ENCODE measurements at regions not wholly inside any gene's neighbourhood (a gene's known extent, or its start where the extent isn't known, plus 50 kb on each side); places are given as distances from the start of the nearest gene placed in this dataset.
"Not testable (repeated sequence)": the region's sequence is repeated elsewhere in the genome, so short reads cannot be mapped to it uniquely, and the experiment has no call there.

DNA sequence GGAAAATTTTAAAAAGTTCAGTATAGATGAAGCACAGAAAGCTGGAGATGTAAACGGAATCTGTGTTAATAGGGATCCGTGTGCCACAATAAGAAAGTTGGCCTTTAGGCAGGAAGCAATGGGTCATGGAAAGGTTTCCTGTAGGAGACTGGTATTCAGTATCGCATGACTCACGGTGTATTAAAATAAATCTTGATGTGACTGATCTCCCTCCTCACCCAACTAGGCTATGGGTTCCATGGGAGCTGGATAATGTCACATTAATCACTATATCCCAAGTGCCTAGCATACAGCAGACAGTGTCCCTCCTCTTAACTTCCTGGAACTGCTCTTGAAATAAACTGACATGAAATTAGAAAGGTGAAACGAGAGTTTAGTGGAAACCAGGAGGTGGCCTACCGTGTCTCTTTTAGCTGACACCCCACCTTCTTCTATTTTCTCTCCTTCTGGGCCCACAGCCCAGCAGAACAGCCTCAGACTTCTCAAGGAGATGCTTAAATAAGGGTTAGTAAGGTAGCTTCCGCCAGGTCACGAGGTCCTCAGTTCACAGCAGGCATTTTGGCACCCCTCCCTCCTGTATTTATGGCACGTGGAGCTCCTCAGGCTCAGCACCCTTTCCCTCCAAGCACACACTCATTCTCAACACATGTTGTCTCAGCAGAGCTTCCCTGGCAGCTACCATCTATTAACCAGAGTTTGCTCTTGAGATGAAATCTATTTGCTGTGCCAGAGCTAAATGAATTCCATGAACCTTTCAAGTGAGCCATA lies 118.8 kb downstream of the NXPE2 start:
- Histone ChIP-seq H3K27ac (peak overlapping the region in 1 of 5 donors; percentile 62), H3K4me1 (replicated peaks in 1 of 2) (peaks cover 0 to 15% of the 10 kb centered on the region in 2 donors), H3K36me3 (replicated peaks in 1 of 2) (no peaks in the 10 kb centered on the region), H3K4me3 (no peak overlapping the region), H3K9me3 (replicated peaks in 1 of 3) (no peaks in the 10 kb centered on the region), H3K27me3 (no peaks in the 10 kb centered on the region)
- 43 to 53% (median 46%) methylated on average over 9 of the region's 9 CpGs for WGBS, 4 donors
- intact Hi-C loops (cut with DNase I), result no loop called here
- TF ChIP-seq POLR2A (IDR thresholded peaks at IDR 0.05) (no peak), CTCF (IDR thresholded peaks at IDR 0.05) (no peak)
- DNase-seq, result peak in 2 of 7 donors; percentile 19 to 20

GRCh38 chr11:114799476-114799875 lies 121.1 kb downstream of the NXPE2 start:
- no peak for DNase-seq

GRCh38 chr11:114801773-114802172 lies 123.4 kb downstream of the NXPE2 start:
- Histone ChIP-seq H3K9me3 (replicated peaks in 1 of 3) (no peaks in the 10 kb centered on the region), H3K27me3 (no peaks in the 10 kb centered on the region), H3K27ac (no peak overlapping the region), H3K4me3 (no peak overlapping the region), H3K36me3 (replicated peaks in 1 of 2) (no peaks in the 10 kb centered on the region), H3K4me1 (replicated peaks in 1 of 2) (peaks cover 0 to 12% of the 10 kb centered on the region in 2 donors)
- no peak for TF ChIP-seq CTCF (IDR thresholded peaks at IDR 0.05)
- TF ChIP-seq POLR2A (IDR thresholded peaks at IDR 0.05), result no peak
- DNase-seq, result no peak
- intact Hi-C loops (cut with DNase I), result no loop called here
- 86 to 88% (median 86%) methylated on average over 3 of the region's 3 CpGs for WGBS, 4 donors

More at GRCh38 chr11:114799476-114799875, 121.1 kb downstream of the NXPE2 start:
- Histone ChIP-seq H3K27me3 (no peaks in the 10 kb centered on the region), H3K36me3 (replicated peaks in 1 of 2) (no peaks in the 10 kb centered on the region), H3K4me3 (no peak overlapping the region), H3K4me1 (replicated peaks in 1 of 2) (peaks cover 0 to 15% of the 10 kb centered on the region in 2 donors), H3K9me3 (replicated peaks in 1 of 3) (no peaks in the 10 kb centered on the region), H3K27ac (no peak overlapping the region)
- intact Hi-C loops (cut with DNase I), result no loop called here
- 29 to 50% (median 45%) methylated on average over 6 of the region's 6 CpGs for WGBS, 4 donors
- TF ChIP-seq POLR2A (IDR thresholded peaks at IDR 0.05) (no peak), CTCF (IDR thresholded peaks at IDR 0.05) (no peak)

GRCh38 chr11:114802878-114803277 lies 124.6 kb downstream of the NXPE2 start:
- peaks cover 0 to under 1% of the 10 kb centered on the region in 2 donors for H3K4me1 ChIP-seq (replicated peaks in 1 of 2)
- H3K27me3 ChIP-seq, result no peaks in the 10 kb centered on the region
- TF ChIP-seq POLR2A (IDR thresholded peaks at IDR 0.05) (no peak), CTCF (IDR thresholded peaks at IDR 0.05) (no peak)
- DNase-seq, result no peak
- intact Hi-C loops (cut with DNase I), result no loop called here
- no peaks in the 10 kb centered on the region for H3K9me3 ChIP-seq (replicated peaks in 1 of 3)
- no peak overlapping the region for H3K27ac ChIP-seq
- no peaks in the 10 kb centered on the region for H3K36me3 ChIP-seq (replicated peaks in 1 of 2)
- 56 to 68% (median 67%) methylated on average over 6 of the region's 6 CpGs for WGBS, 4 donors
- H3K4me3 ChIP-seq, result no peak overlapping the region

DNA sequence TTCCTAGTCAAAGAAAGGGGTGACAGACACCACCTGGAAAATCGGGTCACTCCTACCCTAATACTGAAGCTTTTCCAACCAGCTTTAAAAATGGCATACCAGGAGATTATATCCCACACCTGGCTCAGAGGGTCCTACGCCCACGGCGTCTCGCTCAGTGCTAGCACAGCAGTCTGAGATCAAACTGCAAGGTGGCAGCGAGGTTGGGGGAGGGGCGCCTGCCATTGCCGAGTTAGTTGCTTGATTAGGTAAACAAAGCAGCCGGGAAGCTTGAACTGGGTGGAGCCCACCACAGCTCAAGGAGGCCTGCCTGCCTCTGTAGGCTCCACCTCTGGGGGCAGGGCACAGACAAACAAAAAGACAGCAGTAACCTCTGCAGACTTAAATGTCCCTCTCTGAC lies 127.1 kb downstream of the NXPE2 start:
- intact Hi-C loops (cut with DNase I), result not testable (repeated sequence)

More for the DNA sequence above, 127.1 kb downstream of the NXPE2 start:
- H3K27me3 ChIP-seq; H3K36me3 ChIP-seq (replicated peaks in 1 of 2); DNase-seq; H3K4me3 ChIP-seq; H3K4me1 ChIP-seq (replicated peaks in 1 of 2); H3K27ac ChIP-seq; H3K9me3 ChIP-seq (replicated peaks in 1 of 3): not testable (repeated sequence)
- WGBS, 4 donors, result 64 to 69% (median 66%) methylated on average over 6 to 9 of the region's 9 CpGs; no CpG with 5 or more reads in 1 of the 4 donors

All from adrenal gland (tissue), 9 donors.